ENCODE measurements at regions not wholly inside any gene's neighbourhood (a gene's known extent, or its start where the extent isn't known, plus 50 kb on each side); places are given as distances from the start of the nearest gene placed in this dataset.

DNA sequence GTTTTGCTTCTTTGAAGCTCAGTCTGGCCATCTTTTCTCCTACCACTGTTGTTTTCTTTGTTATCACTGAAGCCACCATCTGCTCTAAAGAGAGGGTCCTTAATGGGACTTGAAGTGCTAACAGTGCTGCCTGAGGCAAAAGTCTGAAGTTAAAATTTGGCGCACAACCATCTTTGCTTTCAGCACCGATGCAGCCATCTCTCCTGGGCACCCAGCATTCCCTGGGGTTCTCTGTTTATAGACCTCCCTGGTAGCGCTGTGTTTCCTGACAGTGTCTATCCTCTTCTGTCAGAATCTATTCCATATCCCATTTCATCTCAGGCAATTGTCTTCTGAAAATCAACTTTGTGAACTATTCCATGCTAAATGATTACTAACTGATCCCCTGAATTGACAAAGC lies 491.5 kb upstream of the MPDZ start (continued):
- TF ChIP-seq, protein P1, sequence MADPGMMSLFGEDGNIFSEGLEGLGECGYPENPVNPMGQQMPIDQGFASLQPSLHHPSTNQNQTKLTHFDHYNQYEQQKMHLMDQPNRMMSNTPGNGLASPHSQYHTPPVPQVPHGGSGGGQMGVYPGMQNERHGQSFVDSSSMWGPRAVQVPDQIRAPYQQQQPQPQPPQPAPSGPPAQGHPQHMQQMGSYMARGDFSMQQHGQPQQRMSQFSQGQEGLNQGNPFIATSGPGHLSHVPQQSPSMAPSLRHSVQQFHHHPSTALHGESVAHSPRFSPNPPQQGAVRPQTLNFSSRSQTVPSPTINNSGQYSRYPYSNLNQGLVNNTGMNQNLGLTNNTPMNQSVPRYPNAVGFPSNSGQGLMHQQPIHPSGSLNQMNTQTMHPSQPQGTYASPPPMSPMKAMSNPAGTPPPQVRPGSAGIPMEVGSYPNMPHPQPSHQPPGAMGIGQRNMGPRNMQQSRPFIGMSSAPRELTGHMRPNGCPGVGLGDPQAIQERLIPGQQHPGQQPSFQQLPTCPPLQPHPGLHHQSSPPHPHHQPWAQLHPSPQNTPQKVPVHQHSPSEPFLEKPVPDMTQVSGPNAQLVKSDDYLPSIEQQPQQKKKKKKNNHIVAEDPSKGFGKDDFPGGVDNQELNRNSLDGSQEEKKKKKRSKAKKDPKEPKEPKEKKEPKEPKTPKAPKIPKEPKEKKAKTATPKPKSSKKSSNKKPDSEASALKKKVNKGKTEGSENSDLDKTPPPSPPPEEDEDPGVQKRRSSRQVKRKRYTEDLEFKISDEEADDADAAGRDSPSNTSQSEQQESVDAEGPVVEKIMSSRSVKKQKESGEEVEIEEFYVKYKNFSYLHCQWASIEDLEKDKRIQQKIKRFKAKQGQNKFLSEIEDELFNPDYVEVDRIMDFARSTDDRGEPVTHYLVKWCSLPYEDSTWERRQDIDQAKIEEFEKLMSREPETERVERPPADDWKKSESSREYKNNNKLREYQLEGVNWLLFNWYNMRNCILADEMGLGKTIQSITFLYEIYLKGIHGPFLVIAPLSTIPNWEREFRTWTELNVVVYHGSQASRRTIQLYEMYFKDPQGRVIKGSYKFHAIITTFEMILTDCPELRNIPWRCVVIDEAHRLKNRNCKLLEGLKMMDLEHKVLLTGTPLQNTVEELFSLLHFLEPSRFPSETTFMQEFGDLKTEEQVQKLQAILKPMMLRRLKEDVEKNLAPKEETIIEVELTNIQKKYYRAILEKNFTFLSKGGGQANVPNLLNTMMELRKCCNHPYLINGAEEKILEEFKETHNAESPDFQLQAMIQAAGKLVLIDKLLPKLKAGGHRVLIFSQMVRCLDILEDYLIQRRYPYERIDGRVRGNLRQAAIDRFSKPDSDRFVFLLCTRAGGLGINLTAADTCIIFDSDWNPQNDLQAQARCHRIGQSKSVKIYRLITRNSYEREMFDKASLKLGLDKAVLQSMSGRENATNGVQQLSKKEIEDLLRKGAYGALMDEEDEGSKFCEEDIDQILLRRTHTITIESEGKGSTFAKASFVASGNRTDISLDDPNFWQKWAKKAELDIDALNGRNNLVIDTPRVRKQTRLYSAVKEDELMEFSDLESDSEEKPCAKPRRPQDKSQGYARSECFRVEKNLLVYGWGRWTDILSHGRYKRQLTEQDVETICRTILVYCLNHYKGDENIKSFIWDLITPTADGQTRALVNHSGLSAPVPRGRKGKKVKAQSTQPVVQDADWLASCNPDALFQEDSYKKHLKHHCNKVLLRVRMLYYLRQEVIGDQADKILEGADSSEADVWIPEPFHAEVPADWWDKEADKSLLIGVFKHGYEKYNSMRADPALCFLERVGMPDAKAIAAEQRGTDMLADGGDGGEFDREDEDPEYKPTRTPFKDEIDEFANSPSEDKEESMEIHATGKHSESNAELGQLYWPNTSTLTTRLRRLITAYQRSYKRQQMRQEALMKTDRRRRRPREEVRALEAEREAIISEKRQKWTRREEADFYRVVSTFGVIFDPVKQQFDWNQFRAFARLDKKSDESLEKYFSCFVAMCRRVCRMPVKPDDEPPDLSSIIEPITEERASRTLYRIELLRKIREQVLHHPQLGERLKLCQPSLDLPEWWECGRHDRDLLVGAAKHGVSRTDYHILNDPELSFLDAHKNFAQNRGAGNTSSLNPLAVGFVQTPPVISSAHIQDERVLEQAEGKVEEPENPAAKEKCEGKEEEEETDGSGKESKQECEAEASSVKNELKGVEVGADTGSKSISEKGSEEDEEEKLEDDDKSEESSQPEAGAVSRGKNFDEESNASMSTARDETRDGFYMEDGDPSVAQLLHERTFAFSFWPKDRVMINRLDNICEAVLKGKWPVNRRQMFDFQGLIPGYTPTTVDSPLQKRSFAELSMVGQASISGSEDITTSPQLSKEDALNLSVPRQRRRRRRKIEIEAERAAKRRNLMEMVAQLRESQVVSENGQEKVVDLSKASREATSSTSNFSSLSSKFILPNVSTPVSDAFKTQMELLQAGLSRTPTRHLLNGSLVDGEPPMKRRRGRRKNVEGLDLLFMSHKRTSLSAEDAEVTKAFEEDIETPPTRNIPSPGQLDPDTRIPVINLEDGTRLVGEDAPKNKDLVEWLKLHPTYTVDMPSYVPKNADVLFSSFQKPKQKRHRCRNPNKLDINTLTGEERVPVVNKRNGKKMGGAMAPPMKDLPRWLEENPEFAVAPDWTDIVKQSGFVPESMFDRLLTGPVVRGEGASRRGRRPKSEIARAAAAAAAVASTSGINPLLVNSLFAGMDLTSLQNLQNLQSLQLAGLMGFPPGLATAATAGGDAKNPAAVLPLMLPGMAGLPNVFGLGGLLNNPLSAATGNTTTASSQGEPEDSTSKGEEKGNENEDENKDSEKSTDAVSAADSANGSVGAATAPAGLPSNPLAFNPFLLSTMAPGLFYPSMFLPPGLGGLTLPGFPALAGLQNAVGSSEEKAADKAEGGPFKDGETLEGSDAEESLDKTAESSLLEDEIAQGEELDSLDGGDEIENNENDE (IDR thresholded peaks at IDR 0.05; ENCODE audit: low read depth, low read length), result no peak
- TF ChIP-seq MTA2 (IDR thresholded peaks at IDR 0.05; ENCODE audit: low read depth) (no peak), CREB1 (IDR thresholded peaks at IDR 0.05) (no peak), CREB1 (CRISPR knock-in tag; IDR thresholded peaks at IDR 0.05) (no peak), ZNF436 (CRISPR knock-in tag; IDR thresholded peaks at IDR 0.05) (no peak), NR2C1 (IDR thresholded peaks at IDR 0.05) (no peak), NR2C1 (tag; IDR thresholded peaks at IDR 0.05) (no peak), ZNF764 (CRISPR knock-in tag; IDR thresholded peaks at IDR 0.05; ENCODE audit: low read depth) (no peak), FOXM1 (IDR thresholded peaks at IDR 0.05; ENCODE audit: low read depth) (no peak), FOXM1 (CRISPR knock-in tag; IDR thresholded peaks at IDR 0.05; ENCODE audit: low read depth) (no peak)
- TF ChIP-seq, protein P2, sequence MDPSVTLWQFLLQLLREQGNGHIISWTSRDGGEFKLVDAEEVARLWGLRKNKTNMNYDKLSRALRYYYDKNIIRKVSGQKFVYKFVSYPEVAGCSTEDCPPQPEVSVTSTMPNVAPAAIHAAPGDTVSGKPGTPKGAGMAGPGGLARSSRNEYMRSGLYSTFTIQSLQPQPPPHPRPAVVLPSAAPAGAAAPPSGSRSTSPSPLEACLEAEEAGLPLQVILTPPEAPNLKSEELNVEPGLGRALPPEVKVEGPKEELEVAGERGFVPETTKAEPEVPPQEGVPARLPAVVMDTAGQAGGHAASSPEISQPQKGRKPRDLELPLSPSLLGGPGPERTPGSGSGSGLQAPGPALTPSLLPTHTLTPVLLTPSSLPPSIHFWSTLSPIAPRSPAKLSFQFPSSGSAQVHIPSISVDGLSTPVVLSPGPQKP (CRISPR knock-in tag; IDR thresholded peaks at IDR 0.05), result no peak

Data from K562 (cell line).